Astrocyte (in vitro differentiated cells and primary cell): ENCODE measurements at regions not wholly inside any gene's neighbourhood (a gene's known extent, or its start where the extent isn't known, plus 50 kb on each side); places are given as distances from the start of the nearest gene placed in this dataset.

Experiments
- EZH2 ChIP-seq: IDR thresholded peaks from 2 replicates; pipeline ENCODE4 v1.6.1; 2012; ENCODE audit warnings: mild to moderate bottlenecking, low read length, inconsistent platforms; ENCODE audit not compliant: insufficient read depth
- TF ChIP-seq, protein P1 (sequence below): IDR thresholded peaks from 2 replicates; pipeline ENCODE4 v1.5.1; 2011; ENCODE audit warnings: low read depth, mild to moderate bottlenecking, inconsistent platforms, low read length, moderate library complexity; ENCODE audit not compliant: insufficient read depth

- TF ChIP-seq, protein P1, sequence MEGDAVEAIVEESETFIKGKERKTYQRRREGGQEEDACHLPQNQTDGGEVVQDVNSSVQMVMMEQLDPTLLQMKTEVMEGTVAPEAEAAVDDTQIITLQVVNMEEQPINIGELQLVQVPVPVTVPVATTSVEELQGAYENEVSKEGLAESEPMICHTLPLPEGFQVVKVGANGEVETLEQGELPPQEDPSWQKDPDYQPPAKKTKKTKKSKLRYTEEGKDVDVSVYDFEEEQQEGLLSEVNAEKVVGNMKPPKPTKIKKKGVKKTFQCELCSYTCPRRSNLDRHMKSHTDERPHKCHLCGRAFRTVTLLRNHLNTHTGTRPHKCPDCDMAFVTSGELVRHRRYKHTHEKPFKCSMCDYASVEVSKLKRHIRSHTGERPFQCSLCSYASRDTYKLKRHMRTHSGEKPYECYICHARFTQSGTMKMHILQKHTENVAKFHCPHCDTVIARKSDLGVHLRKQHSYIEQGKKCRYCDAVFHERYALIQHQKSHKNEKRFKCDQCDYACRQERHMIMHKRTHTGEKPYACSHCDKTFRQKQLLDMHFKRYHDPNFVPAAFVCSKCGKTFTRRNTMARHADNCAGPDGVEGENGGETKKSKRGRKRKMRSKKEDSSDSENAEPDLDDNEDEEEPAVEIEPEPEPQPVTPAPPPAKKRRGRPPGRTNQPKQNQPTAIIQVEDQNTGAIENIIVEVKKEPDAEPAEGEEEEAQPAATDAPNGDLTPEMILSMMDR: no peak
- TF ChIP-seq EZH2: no peak
These were observed 740.1 kb upstream of the SPRY2 start for GRCh38 chr13:81080911-81081454.
